ENCODE measurements at regions not wholly inside any gene's neighbourhood (a gene's known extent, or its start where the extent isn't known, plus 50 kb on each side); places are given as distances from the start of the nearest gene placed in this dataset.

GRCh38 chr9:80932181-80932580, 757.2 kb downstream of the TLE1 start:
- H4K20me1 ChIP-seq (ENCODE audit: control insufficient read depth, insufficient read depth): no peaks in the 10 kb centered on the region
- SMC1A ChIA-PET (ENCODE audit: uncharacterized antibody, unreplicated experiment): no interaction called here
- peak; percentile 49; the same call in 1 of the 2 replicates for TF ChIP-seq SPI1 (IDR thresholded peaks at IDR 0.05; ENCODE audit: borderline replicate concordance, insufficient read depth, low read depth, low read length)
- TF ChIP-seq FOXM1 (IDR thresholded peaks at IDR 0.05; ENCODE audit: low read depth, low read length): no peak
- DNase-seq (ENCODE audit: low read depth, low spot score) (no peak), FAIRE-seq (no peak), ATAC-seq (no peak)
- H3K27ac ChIP-seq (ENCODE audit: control insufficient read depth, insufficient read depth): no peak overlapping the region
- H3K4me3 ChIP-seq: no peak overlapping the region
- no peak overlapping the region for H2AFZ ChIP-seq (ENCODE audit: control insufficient read depth, low read depth, low read length)
- no peaks in the 10 kb centered on the region for H3K4me1 ChIP-seq (ENCODE audit: control insufficient read depth, insufficient read depth, low read length)
- H3K79me2 ChIP-seq (ENCODE audit: control insufficient read depth, insufficient read depth, low read length): no peaks in the 10 kb centered on the region
- no peaks in the 10 kb centered on the region for H3K27me3 ChIP-seq (replicated peaks in 1 of 2; ENCODE audit: control insufficient read depth in 2 of 2, insufficient read depth in 2 of 2, low read length in 1 of 2)
- in situ Hi-C loops (cut with MboI) (no loop called here), intact Hi-C loops (cut with micrococcal nuclease; ENCODE audit: unreplicated experiment) (no loop called here)
- POLR2A ChIA-PET: no interaction called here
- RAD21 ChIA-PET (ENCODE audit: unreplicated experiment): no interaction called here
- CTCF ChIA-PET: no interaction called here
- no peak overlapping the region for H3K4me2 ChIP-seq (ENCODE audit: control insufficient read depth, insufficient read depth)
- H3K36me3 ChIP-seq (ENCODE audit: control insufficient read depth in 2 of 2, insufficient read depth in 2 of 2, low read length in 1 of 2): no peaks in the 10 kb centered on the region
- no peaks in the 10 kb centered on the region for H3K9me3 ChIP-seq (replicated peaks; ENCODE audit: control insufficient read depth, insufficient read depth, low read length)
- BruUV-seq (replicated peaks): no TSS peak
- no peak overlapping the region for H3K9ac ChIP-seq (ENCODE audit: control insufficient read depth, insufficient read depth, low read length)
- 0% methylated on average over 3 of the region's 3 CpGs for WGBS (ENCODE audit: insufficient coverage, insufficient replicate concordance, low lambda C conversion rate, missing lambda C conversion rate)

GRCh38 chr9:80931163-80931562, 758.2 kb downstream of the TLE1 start:
- CTCF ChIA-PET: no interaction called here
- 58% methylated on average over 3 of the region's 3 CpGs for WGBS (ENCODE audit: insufficient coverage, insufficient replicate concordance, low lambda C conversion rate, missing lambda C conversion rate)
- in situ Hi-C loops (cut with MboI) (no loop called here), intact Hi-C loops (cut with micrococcal nuclease; ENCODE audit: unreplicated experiment) (no loop called here)
- RAD21 ChIA-PET (ENCODE audit: unreplicated experiment): no interaction called here
- H3K36me3 ChIP-seq (ENCODE audit: control insufficient read depth in 2 of 2, insufficient read depth in 2 of 2, low read length in 1 of 2): no peaks in the 10 kb centered on the region
- H4K20me1 ChIP-seq (ENCODE audit: control insufficient read depth, insufficient read depth): no peaks in the 10 kb centered on the region
- BruUV-seq (replicated peaks): no TSS peak
- H3K4me3 ChIP-seq: no peak overlapping the region
- H3K79me2 ChIP-seq (ENCODE audit: control insufficient read depth, insufficient read depth, low read length): no peaks in the 10 kb centered on the region
- H3K9ac ChIP-seq (ENCODE audit: control insufficient read depth, insufficient read depth, low read length): no peak overlapping the region
- no peaks in the 10 kb centered on the region for H3K4me1 ChIP-seq (ENCODE audit: control insufficient read depth, insufficient read depth, low read length)
- no peaks in the 10 kb centered on the region for H3K9me3 ChIP-seq (replicated peaks; ENCODE audit: control insufficient read depth, insufficient read depth, low read length)
- no peak for FAIRE-seq
- POLR2A ChIA-PET: no interaction called here
- TF ChIP-seq EP300 (IDR thresholded peaks at IDR 0.05; ENCODE audit: borderline replicate concordance in 1 of 2, control insufficient read depth in 1 of 2, low read depth in 2 of 2, low read length in 2 of 2) (no peak), YBX1 (IDR thresholded peaks at IDR 0.05) (no peak), NFYB (IDR thresholded peaks at IDR 0.05; ENCODE audit: insufficient read depth, low read depth, low read length) (no peak), ZNF384 (IDR thresholded peaks at IDR 0.05; ENCODE audit: borderline replicate concordance, low read depth, low read length) (no peak), CTCF (IDR thresholded peaks at IDR 0.05 in 2 of 3, conservative IDR thresholded peaks at IDR 0.05 in 1 of 3; ENCODE audit: control insufficient read depth in 2 of 3, extremely low read depth in 1 of 3, insufficient read depth in 1 of 3, low read depth in 3 of 3, low read length in 3 of 3) (no peak), CBX5 (IDR thresholded peaks at IDR 0.05; ENCODE audit: low read depth) (no peak)
- no peak for DNase-seq (ENCODE audit: low read depth, low spot score)
- SMC1A ChIA-PET (ENCODE audit: uncharacterized antibody, unreplicated experiment): no interaction called here
- H3K27ac ChIP-seq (ENCODE audit: control insufficient read depth, insufficient read depth): no peak overlapping the region
- H3K4me2 ChIP-seq (ENCODE audit: control insufficient read depth, insufficient read depth): no peak overlapping the region
- ATAC-seq: no peak
- no peak overlapping the region for H2AFZ ChIP-seq (ENCODE audit: control insufficient read depth, low read depth, low read length)
- H3K27me3 ChIP-seq (replicated peaks in 1 of 2; ENCODE audit: control insufficient read depth in 2 of 2, insufficient read depth in 2 of 2, low read length in 1 of 2): no peaks in the 10 kb centered on the region

Measured in GM12878 (cell line).